PC-3 (cell line): ENCODE measurements at regions not wholly inside any gene's neighbourhood (a gene's known extent, or its start where the extent isn't known, plus 50 kb on each side); places are given as distances from the start of the nearest gene placed in this dataset.

Experiments used
- EZH2 ChIP-seq: fragments of 300-600 bp; sonication (generic); IDR thresholded peaks from one replicate; pipeline ENCODE4 v1.6.1; 2017; ENCODE audit warnings: antibody characterized with exemption, mild to moderate bottlenecking, low read length; ENCODE audit not compliant: unreplicated experiment
- EZH2phosphoT487 ChIP-seq: fragments of 300-600 bp; sonication (generic); IDR thresholded peaks from 2 replicates; pipeline ENCODE4 v1.6.1; 2018; ENCODE audit warnings: mild to moderate bottlenecking, antibody characterized with exemption, low read length, borderline replicate concordance
- TF ChIP-seq, protein P1 (sequence below): fragments of 300-600 bp; sonication (generic); conservative IDR thresholded peaks from 2 replicates; pipeline ENCODE4 v1.5.1; 2017; ENCODE audit warnings: antibody characterized with exemption, low read depth, mild to moderate bottlenecking, low read length

DNA sequence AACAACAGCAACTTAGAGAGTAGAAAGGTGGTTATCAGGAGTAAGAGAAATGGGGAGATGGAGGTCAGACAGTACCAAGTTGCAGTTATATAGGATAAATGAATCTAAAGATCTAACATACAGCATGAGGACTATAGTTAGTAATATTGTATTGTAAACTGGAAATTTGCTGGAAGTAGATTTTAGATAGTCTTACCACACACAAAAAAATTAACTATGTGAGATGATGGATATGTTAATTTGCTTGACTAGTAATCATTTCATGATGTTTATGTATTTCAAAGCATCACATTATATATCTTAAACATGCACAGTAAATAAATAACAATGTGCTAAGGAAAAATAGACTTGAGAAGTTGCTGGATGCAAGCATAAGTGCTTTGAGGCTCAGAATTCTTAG is 622.1 kb downstream of the CCDC171 start:
- TF ChIP-seq, protein P1, sequence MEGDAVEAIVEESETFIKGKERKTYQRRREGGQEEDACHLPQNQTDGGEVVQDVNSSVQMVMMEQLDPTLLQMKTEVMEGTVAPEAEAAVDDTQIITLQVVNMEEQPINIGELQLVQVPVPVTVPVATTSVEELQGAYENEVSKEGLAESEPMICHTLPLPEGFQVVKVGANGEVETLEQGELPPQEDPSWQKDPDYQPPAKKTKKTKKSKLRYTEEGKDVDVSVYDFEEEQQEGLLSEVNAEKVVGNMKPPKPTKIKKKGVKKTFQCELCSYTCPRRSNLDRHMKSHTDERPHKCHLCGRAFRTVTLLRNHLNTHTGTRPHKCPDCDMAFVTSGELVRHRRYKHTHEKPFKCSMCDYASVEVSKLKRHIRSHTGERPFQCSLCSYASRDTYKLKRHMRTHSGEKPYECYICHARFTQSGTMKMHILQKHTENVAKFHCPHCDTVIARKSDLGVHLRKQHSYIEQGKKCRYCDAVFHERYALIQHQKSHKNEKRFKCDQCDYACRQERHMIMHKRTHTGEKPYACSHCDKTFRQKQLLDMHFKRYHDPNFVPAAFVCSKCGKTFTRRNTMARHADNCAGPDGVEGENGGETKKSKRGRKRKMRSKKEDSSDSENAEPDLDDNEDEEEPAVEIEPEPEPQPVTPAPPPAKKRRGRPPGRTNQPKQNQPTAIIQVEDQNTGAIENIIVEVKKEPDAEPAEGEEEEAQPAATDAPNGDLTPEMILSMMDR, result no peak
- TF ChIP-seq EZH2 (no peak), EZH2phosphoT487 (no peak)
